BLaER1 (cell line): ENCODE measurements at regions not wholly inside any gene's neighbourhood (a gene's known extent, or its start where the extent isn't known, plus 50 kb on each side); places are given as distances from the start of the nearest gene placed in this dataset.

ENCODE experiments used
- H3K27ac ChIP-seq: shearing (Covaris generic); formaldehyde crosslinking; 2 replicates; pipeline ENCODE4 v1.8.1; 2022
- H3K27me3 ChIP-seq: shearing (Covaris generic); formaldehyde crosslinking; 2 replicates; pipeline ENCODE4 v1.8.1; 2022
- H3K36me3 ChIP-seq: shearing (Covaris generic); formaldehyde crosslinking; 2 replicates; pipeline ENCODE4 v1.8.1; 2022
- H3K4me1 ChIP-seq: shearing (Covaris generic); formaldehyde crosslinking; 2 replicates; pipeline ENCODE4 v1.8.1; 2022
- H3K4me2 ChIP-seq: shearing (Covaris generic); formaldehyde crosslinking; 2 replicates; pipeline ENCODE4 v1.8.1; 2022
- H3K4me3 ChIP-seq: shearing (Covaris generic); formaldehyde crosslinking; 2 replicates; pipeline ENCODE4 v1.8.1; 2022
- H3K9ac ChIP-seq: shearing (Covaris generic); formaldehyde crosslinking; 2 replicates; pipeline ENCODE4 v1.8.1; 2022
- H3K9me3 ChIP-seq: shearing (Covaris generic); formaldehyde crosslinking; 2 replicates; pipeline ENCODE4 v1.8.1; 2022
- H4K20me1 ChIP-seq: shearing (Covaris generic); formaldehyde crosslinking; 2 replicates; pipeline ENCODE4 v1.8.1; 2022
- Cebpa-rat ChIP-seq: shearing (Covaris generic); IDR thresholded peaks from 2 replicates; pipeline ENCODE4 v1.8.1; 2022

- TF ChIP-seq Cebpa-rat = no peak
- H3K36me3 ChIP-seq = no peaks in the 10 kb centered on the region
- no peak overlapping the region for H3K4me3 ChIP-seq
- H3K9ac ChIP-seq = no peak overlapping the region
- no peaks in the 10 kb centered on the region for H3K27me3 ChIP-seq
- no peak overlapping the region for H3K4me2 ChIP-seq
- H3K9me3 ChIP-seq = no peaks in the 10 kb centered on the region
- no peak overlapping the region for H3K27ac ChIP-seq
- no peaks in the 10 kb centered on the region for H3K4me1 ChIP-seq
- no peaks in the 10 kb centered on the region for H4K20me1 ChIP-seq
Observed at GRCh38 chr4:178090640-178091411, 648.6 kb upstream of the AGA start.

- Histone ChIP-seq H3K9me3 (no peaks in the 10 kb centered on the region), H3K27ac (no peak overlapping the region), H3K4me2 (no peak overlapping the region), H4K20me1 (no peaks in the 10 kb centered on the region), H3K9ac (no peak overlapping the region), H3K27me3 (no peaks in the 10 kb centered on the region), H3K4me3 (no peak overlapping the region), H3K4me1 (no peaks in the 10 kb centered on the region), H3K36me3 (no peaks in the 10 kb centered on the region)
- no peak for TF ChIP-seq Cebpa-rat
Observed at GRCh38 chr4:178102139-178102538, 659.9 kb upstream of the AGA start.

GRCh38 chr4:178105242-178105641 lies 663.0 kb upstream of the AGA start:
- no peak for TF ChIP-seq Cebpa-rat
- Histone ChIP-seq H4K20me1 (no peaks in the 10 kb centered on the region), H3K27me3 (no peaks in the 10 kb centered on the region), H3K4me1 (no peaks in the 10 kb centered on the region), H3K27ac (no peak overlapping the region), H3K9me3 (no peaks in the 10 kb centered on the region), H3K9ac (no peak overlapping the region), H3K36me3 (no peaks in the 10 kb centered on the region), H3K4me3 (no peak overlapping the region), H3K4me2 (no peak overlapping the region)

GRCh38 chr4:178136736-178137345 lies 694.6 kb upstream of the AGA start:
- Histone ChIP-seq H4K20me1 (no peaks in the 10 kb centered on the region), H3K4me3 (no peak overlapping the region), H3K4me2 (no peak overlapping the region), H3K27ac (no peak overlapping the region), H3K27me3 (no peaks in the 10 kb centered on the region), H3K9me3 (0 out of 2 replicates have a peak, but pooled peaks cover 5% of the 10 kb centered on the region), H3K4me1 (no peaks in the 10 kb centered on the region), H3K36me3 (no peaks in the 10 kb centered on the region), H3K9ac (no peak overlapping the region)
- no peak for TF ChIP-seq Cebpa-rat

- no peak overlapping the region for H3K27ac ChIP-seq
- no peaks in the 10 kb centered on the region for H3K36me3 ChIP-seq
- H3K9ac ChIP-seq = no peak overlapping the region
- H3K4me2 ChIP-seq = no peak overlapping the region
- no peak for TF ChIP-seq Cebpa-rat
- H4K20me1 ChIP-seq = no peaks in the 10 kb centered on the region
- H3K27me3 ChIP-seq = no peaks in the 10 kb centered on the region
- no peak overlapping the region for H3K4me3 ChIP-seq
- no peaks in the 10 kb centered on the region for H3K4me1 ChIP-seq
- H3K9me3 ChIP-seq = 0 out of 2 replicates have a peak, but pooled peaks cover 5% of the 10 kb centered on the region
Observed at GRCh38 chr4:178137732-178138471, 695.7 kb upstream of the AGA start.

- Histone ChIP-seq H3K9me3 (0 out of 2 replicates have a peak, but pooled peaks cover 5% of the 10 kb centered on the region), H3K4me2 (no peak overlapping the region), H3K4me3 (no peak overlapping the region), H3K36me3 (no peaks in the 10 kb centered on the region), H4K20me1 (no peaks in the 10 kb centered on the region), H3K27ac (no peak overlapping the region), H3K27me3 (no peaks in the 10 kb centered on the region), H3K4me1 (no peaks in the 10 kb centered on the region), H3K9ac (no peak overlapping the region)
- TF ChIP-seq Cebpa-rat = no peak
Observed at GRCh38 chr4:178138491-178138890, 696.3 kb upstream of the AGA start.

GRCh38 chr4:178140326-178140915 lies 698.2 kb upstream of the AGA start:
- Histone ChIP-seq H3K27me3 (no peaks in the 10 kb centered on the region), H3K9me3 (0 out of 2 replicates have a peak, but pooled peaks cover 5% of the 10 kb centered on the region), H4K20me1 (no peaks in the 10 kb centered on the region), H3K9ac (no peak overlapping the region), H3K4me2 (no peak overlapping the region), H3K36me3 (no peaks in the 10 kb centered on the region), H3K4me1 (no peaks in the 10 kb centered on the region), H3K4me3 (no peak overlapping the region), H3K27ac (no peak overlapping the region)
- no peak for TF ChIP-seq Cebpa-rat

GRCh38 chr4:178142724-178143123 lies 700.5 kb upstream of the AGA start:
- Histone ChIP-seq H3K27me3 (no peaks in the 10 kb centered on the region), H3K27ac (no peak overlapping the region), H3K4me2 (no peak overlapping the region), H3K9ac (no peak overlapping the region), H4K20me1 (no peaks in the 10 kb centered on the region), H3K4me3 (no peak overlapping the region), H3K9me3 (0 out of 2 replicates have a peak, but pooled peaks cover 5% of the 10 kb centered on the region), H3K36me3 (no peaks in the 10 kb centered on the region), H3K4me1 (no peaks in the 10 kb centered on the region)
- TF ChIP-seq Cebpa-rat = no peak

GRCh38 chr4:178148106-178148505 lies 705.9 kb upstream of the AGA start:
- no peaks in the 10 kb centered on the region for H3K36me3 ChIP-seq
- H3K9ac ChIP-seq = no peak overlapping the region
- H3K9me3 ChIP-seq = no peaks in the 10 kb centered on the region
- no peak overlapping the region for H3K27ac ChIP-seq
- no peaks in the 10 kb centered on the region for H4K20me1 ChIP-seq
- no peak overlapping the region for H3K4me2 ChIP-seq
- TF ChIP-seq Cebpa-rat = no peak
- no peaks in the 10 kb centered on the region for H3K4me1 ChIP-seq
- no peak overlapping the region for H3K4me3 ChIP-seq
- no peaks in the 10 kb centered on the region for H3K27me3 ChIP-seq
